ENCODE measurements at regions not wholly inside any gene's neighbourhood (a gene's known extent, or its start where the extent isn't known, plus 50 kb on each side); places are given as distances from the start of the nearest gene placed in this dataset.

GRCh38 chr6:147906361-147906760 lies 397.9 kb downstream of the SAMD5 start:
- Mint-ChIP-seq H3K4me3 (no peak overlapping the region), H3K27ac (no peak overlapping the region)

DNA sequence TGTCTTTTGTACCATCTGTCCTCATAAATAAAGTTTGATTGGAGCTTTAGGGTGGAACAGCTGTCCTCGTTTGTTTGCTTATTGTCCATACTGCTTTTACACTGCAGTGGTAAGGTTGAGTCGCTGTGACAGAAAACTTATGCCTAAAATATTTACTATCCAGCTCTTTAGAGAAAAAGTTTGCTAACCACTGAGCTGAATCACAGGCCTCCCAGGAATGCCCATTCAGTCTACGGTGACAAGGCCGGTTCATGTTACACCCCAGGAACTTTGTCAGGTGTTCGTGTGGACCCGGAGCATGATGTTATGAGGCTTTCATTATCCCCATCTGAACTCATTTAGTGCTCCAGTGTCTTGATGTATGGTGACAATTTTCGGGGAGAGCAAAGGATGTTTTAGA lies 401.1 kb downstream of the SAMD5 start:
- no peaks in the 10 kb centered on the region for H3K27me3 ChIP-seq (ENCODE audit: control insufficient read depth in 1 of 2, insufficient read depth in 2 of 2, low read length in 2 of 2)
- no peaks in the 10 kb centered on the region for H3K36me3 Mint-ChIP-seq (ENCODE audit: low read depth)
- peaks cover 0 to 4% of the 10 kb centered on the region in 2 experiments for H3K9me3 ChIP-seq (ENCODE audit: control insufficient read depth in 1 of 2, insufficient read depth in 1 of 2, low read length in 2 of 2)
- no peak overlapping the region for H3K27ac ChIP-seq (ENCODE audit: low read depth in 1 of 2, low read length in 2 of 2)
- H3K4me1 ChIP-seq (ENCODE audit: insufficient read depth, low read length) = no peaks in the 10 kb centered on the region
- H3K27ac Mint-ChIP-seq = no peak overlapping the region
- POLR2A ChIA-PET = no interaction called here
- no peaks in the 10 kb centered on the region for H3K27me3 Mint-ChIP-seq
- no peak overlapping the region for H3K4me3 Mint-ChIP-seq
- CTCF ChIA-PET = no interaction called here
- TF ChIP-seq, protein P1, sequence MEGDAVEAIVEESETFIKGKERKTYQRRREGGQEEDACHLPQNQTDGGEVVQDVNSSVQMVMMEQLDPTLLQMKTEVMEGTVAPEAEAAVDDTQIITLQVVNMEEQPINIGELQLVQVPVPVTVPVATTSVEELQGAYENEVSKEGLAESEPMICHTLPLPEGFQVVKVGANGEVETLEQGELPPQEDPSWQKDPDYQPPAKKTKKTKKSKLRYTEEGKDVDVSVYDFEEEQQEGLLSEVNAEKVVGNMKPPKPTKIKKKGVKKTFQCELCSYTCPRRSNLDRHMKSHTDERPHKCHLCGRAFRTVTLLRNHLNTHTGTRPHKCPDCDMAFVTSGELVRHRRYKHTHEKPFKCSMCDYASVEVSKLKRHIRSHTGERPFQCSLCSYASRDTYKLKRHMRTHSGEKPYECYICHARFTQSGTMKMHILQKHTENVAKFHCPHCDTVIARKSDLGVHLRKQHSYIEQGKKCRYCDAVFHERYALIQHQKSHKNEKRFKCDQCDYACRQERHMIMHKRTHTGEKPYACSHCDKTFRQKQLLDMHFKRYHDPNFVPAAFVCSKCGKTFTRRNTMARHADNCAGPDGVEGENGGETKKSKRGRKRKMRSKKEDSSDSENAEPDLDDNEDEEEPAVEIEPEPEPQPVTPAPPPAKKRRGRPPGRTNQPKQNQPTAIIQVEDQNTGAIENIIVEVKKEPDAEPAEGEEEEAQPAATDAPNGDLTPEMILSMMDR (IDR thresholded peaks at IDR 0.05) = no peak
- H3K36me3 ChIP-seq (ENCODE audit: insufficient read depth, low read length) = no peaks in the 10 kb centered on the region
- no peak for ATAC-seq (ENCODE audit: poor library complexity)
- intact Hi-C loops (cut with DNase I, micrococcal nuclease) = no loop called here
- no peak overlapping the region for H3K4me3 ChIP-seq (ENCODE audit: low read length)
- no peak for DNase-seq
- no peaks in the 10 kb centered on the region for H3K9me3 Mint-ChIP-seq
- H3K4me1 Mint-ChIP-seq (ENCODE audit: low read depth) = no peaks in the 10 kb centered on the region

More at GRCh38 chr6:147906361-147906760, 397.9 kb downstream of the SAMD5 start:
- DNase-seq = no peak
- TF ChIP-seq, protein P1 (IDR thresholded peaks at IDR 0.05) = no peak
- Histone ChIP-seq H3K27ac (ENCODE audit: low read depth in 1 of 2, low read length in 2 of 2) (no peak overlapping the region), H3K9me3 (ENCODE audit: control insufficient read depth in 1 of 2, insufficient read depth in 1 of 2, low read length in 2 of 2) (peaks cover 0 to 4% of the 10 kb centered on the region in 2 experiments), H3K4me1 (ENCODE audit: insufficient read depth, low read length) (no peaks in the 10 kb centered on the region), H3K36me3 (ENCODE audit: insufficient read depth, low read length) (no peaks in the 10 kb centered on the region), H3K27me3 (ENCODE audit: control insufficient read depth in 1 of 2, insufficient read depth in 2 of 2, low read length in 2 of 2) (no peaks in the 10 kb centered on the region), H3K4me3 (ENCODE audit: low read length) (no peak overlapping the region)
- no peak for ATAC-seq (ENCODE audit: poor library complexity)
- ChIA-PET CTCF (no interaction called here), POLR2A (no interaction called here)
- Mint-ChIP-seq H3K9me3 (no peaks in the 10 kb centered on the region), H3K27me3 (no peaks in the 10 kb centered on the region), H3K36me3 (ENCODE audit: low read depth) (no peaks in the 10 kb centered on the region), H3K4me1 (ENCODE audit: low read depth) (no peaks in the 10 kb centered on the region)
- intact Hi-C loops (cut with DNase I, micrococcal nuclease) = no loop called here

GRCh38 chr6:147910281-147910680 lies 401.8 kb downstream of the SAMD5 start:
- no peaks in the 10 kb centered on the region for H3K4me1 Mint-ChIP-seq (ENCODE audit: low read depth)

More at GRCh38 chr6:147910281-147910680, 401.8 kb downstream of the SAMD5 start:
- Histone ChIP-seq H3K9me3 (ENCODE audit: control insufficient read depth in 1 of 2, insufficient read depth in 1 of 2, low read length in 2 of 2) (peaks cover 0 to 4% of the 10 kb centered on the region in 2 experiments), H3K4me1 (ENCODE audit: insufficient read depth, low read length) (no peaks in the 10 kb centered on the region), H3K27ac (ENCODE audit: low read depth in 1 of 2, low read length in 2 of 2) (no peak overlapping the region), H3K4me3 (ENCODE audit: low read length) (no peak overlapping the region), H3K36me3 (ENCODE audit: insufficient read depth, low read length) (no peaks in the 10 kb centered on the region), H3K27me3 (ENCODE audit: control insufficient read depth in 1 of 2, insufficient read depth in 2 of 2, low read length in 2 of 2) (no peaks in the 10 kb centered on the region)
- ChIA-PET POLR2A (no interaction called here), CTCF (no interaction called here)
- intact Hi-C loops (cut with DNase I, micrococcal nuclease) = no loop called here
- Mint-ChIP-seq H3K27me3 (no peaks in the 10 kb centered on the region), H3K9me3 (no peaks in the 10 kb centered on the region), H3K4me3 (no peak overlapping the region), H3K27ac (no peak overlapping the region), H3K36me3 (ENCODE audit: low read depth) (no peaks in the 10 kb centered on the region)
- TF ChIP-seq, protein P1 (IDR thresholded peaks at IDR 0.05) = no peak
- no peak for ATAC-seq (ENCODE audit: poor library complexity)
- DNase-seq = no peak

Data from CD4-positive, alpha-beta T cell (primary cell).